ENCODE measurements at regions not wholly inside any gene's neighbourhood (a gene's known extent, or its start where the extent isn't known, plus 50 kb on each side); places are given as distances from the start of the nearest gene placed in this dataset.
"Not testable (repeated sequence)": the region's sequence is repeated elsewhere in the genome, so short reads cannot be mapped to it uniquely, and the experiment has no call there.

- Histone ChIP-seq H3K36me3 (no peaks in the 10 kb centered on the region), H3K9me3 (no peaks in the 10 kb centered on the region), H3K27ac (no peak overlapping the region), H3K27me3 (peaks cover 0 to 11% (median 4%) of the 10 kb centered on the region in 7 donors), H3K4me1 (no peaks in the 10 kb centered on the region), H3K4me3 (no peak overlapping the region)
- no peak for ATAC-seq
- no peak for DNase-seq
- intact Hi-C loops (cut with DNase I) = no loop called here
- WGBS, 2 donors = 78 to 82% methylated on average over 10 of the region's 10 CpGs
- TF ChIP-seq CTCF (IDR thresholded peaks at IDR 0.05) = no peak
Measured at GRCh38 chr10:2885288-2886278, 181.8 kb upstream of the PFKP start.

DNA sequence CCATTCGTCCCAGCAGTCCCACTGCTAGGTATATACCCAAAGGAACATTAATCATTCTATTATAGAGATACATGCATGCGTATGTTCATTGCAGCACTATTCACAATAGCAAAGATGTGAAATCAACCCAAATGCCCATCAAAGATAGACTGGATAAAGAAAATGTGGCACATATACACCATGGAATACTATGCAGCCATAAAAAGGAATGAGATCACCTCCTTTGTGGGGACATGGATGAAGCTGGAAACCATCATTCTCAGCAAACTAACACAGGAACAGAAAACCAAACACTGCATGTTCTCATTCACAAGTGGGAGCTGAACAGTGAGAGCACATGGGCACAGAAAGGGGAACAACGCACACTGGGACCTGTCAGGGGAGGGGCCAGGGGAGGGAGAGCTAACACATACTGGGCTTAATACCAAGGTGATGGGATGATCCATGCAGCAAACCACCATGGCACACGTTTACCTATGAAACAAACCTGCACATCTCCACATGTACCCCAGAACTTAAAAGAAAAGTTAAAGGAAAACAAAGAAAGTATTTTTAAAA is 183.3 kb upstream of the PFKP start:
- H3K27me3 ChIP-seq = peaks cover 0 to 23% (median 3%) of the 10 kb centered on the region in 7 donors
- 81 to 88% methylated on average over 4 of the region's 4 CpGs for WGBS, 2 donors
- DNase-seq; H3K9me3 ChIP-seq; H3K4me3 ChIP-seq; intact Hi-C loops (cut with DNase I); H3K27ac ChIP-seq; H3K36me3 ChIP-seq; H3K4me1 ChIP-seq; ATAC-seq: not testable (repeated sequence)

DNA sequence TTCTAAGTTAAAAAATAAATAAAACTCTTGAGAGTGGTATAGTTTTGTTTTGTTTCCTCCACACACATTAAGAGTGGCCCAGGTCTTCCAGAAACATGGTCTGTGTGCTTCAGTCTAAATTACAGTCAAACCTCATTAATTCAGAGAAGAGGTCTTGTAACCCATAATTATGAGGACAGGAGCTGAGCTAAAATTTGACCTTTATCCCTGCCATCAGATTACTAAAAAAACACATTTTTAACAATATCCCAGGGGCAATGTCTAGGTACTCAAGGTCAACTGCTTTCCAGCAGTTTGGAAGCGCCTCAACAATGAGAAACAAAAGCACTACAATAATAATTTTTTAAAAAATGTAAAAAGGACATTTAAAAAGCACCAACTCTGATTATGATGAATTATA is 184.1 kb upstream of the PFKP start:
- 79 to 83% methylated on average over 1 of the region's 1 CpG for WGBS, 2 donors

GRCh38 chr10:2882628-2883027 is 184.7 kb upstream of the PFKP start:
- 78 to 81% methylated on average over 9 of the region's 9 CpGs for WGBS, 2 donors
- intact Hi-C loops (cut with DNase I) = no loop called here

More for the DNA sequence above, 184.1 kb upstream of the PFKP start:
- no peak for ATAC-seq
- H3K4me3 ChIP-seq = no peak overlapping the region
- intact Hi-C loops (cut with DNase I) = no loop called here
- TF ChIP-seq CTCF (IDR thresholded peaks at IDR 0.05) = no peak
- no peaks in the 10 kb centered on the region for H3K4me1 ChIP-seq
- no peak overlapping the region for H3K27ac ChIP-seq
- no peaks in the 10 kb centered on the region for H3K9me3 ChIP-seq
- no peaks in the 10 kb centered on the region for H3K36me3 ChIP-seq
- peaks cover 0 to 26% (median 3%) of the 10 kb centered on the region in 7 donors for H3K27me3 ChIP-seq
- no peak for DNase-seq

More at GRCh38 chr10:2882628-2883027, 184.7 kb upstream of the PFKP start:
- H3K27me3 ChIP-seq = peaks cover 0 to 26% (median 3%) of the 10 kb centered on the region in 7 donors
- H3K36me3 ChIP-seq = no peaks in the 10 kb centered on the region
- DNase-seq (no peak), ATAC-seq (no peak)
- no peak for TF ChIP-seq CTCF (IDR thresholded peaks at IDR 0.05)
- no peaks in the 10 kb centered on the region for H3K4me1 ChIP-seq
- H3K27ac ChIP-seq = no peak overlapping the region
- no peak overlapping the region for H3K4me3 ChIP-seq
- no peaks in the 10 kb centered on the region for H3K9me3 ChIP-seq
